ENCODE measurements at regions not wholly inside any gene's neighbourhood (a gene's known extent, or its start where the extent isn't known, plus 50 kb on each side); places are given as distances from the start of the nearest gene placed in this dataset.
"Not testable (repeated sequence)": the region's sequence is repeated elsewhere in the genome, so short reads cannot be mapped to it uniquely, and the experiment has no call there.

DNA sequence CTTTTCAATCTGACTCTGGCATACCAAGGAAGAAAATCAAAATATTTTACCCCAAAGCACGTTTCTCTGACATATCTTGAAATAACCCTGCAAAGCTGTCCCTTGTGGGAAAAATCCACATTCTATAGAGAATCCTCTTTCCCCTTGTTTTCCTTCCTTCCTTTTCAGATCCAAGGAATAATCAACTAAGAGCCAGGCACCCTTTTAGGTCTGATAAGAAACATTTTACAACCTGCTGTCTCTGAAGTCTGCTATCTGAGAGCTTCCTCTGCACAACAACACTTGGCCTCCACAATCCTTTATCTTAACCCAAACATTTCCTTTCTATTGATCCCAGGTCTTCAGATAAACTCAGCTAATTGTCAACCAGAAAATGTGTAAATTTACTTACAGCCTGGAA lies 224.1 kb upstream of the DGKB start:
- TF ChIP-seq EZH2phosphoT487 (IDR thresholded peaks at IDR 0.05; ENCODE audit: borderline replicate concordance, low read depth, low read length): not testable (repeated sequence)
- TF ChIP-seq, protein P1, sequence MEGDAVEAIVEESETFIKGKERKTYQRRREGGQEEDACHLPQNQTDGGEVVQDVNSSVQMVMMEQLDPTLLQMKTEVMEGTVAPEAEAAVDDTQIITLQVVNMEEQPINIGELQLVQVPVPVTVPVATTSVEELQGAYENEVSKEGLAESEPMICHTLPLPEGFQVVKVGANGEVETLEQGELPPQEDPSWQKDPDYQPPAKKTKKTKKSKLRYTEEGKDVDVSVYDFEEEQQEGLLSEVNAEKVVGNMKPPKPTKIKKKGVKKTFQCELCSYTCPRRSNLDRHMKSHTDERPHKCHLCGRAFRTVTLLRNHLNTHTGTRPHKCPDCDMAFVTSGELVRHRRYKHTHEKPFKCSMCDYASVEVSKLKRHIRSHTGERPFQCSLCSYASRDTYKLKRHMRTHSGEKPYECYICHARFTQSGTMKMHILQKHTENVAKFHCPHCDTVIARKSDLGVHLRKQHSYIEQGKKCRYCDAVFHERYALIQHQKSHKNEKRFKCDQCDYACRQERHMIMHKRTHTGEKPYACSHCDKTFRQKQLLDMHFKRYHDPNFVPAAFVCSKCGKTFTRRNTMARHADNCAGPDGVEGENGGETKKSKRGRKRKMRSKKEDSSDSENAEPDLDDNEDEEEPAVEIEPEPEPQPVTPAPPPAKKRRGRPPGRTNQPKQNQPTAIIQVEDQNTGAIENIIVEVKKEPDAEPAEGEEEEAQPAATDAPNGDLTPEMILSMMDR (conservative IDR thresholded peaks at IDR 0.05; ENCODE audit: low read length): not testable (repeated sequence)

All from OCI-LY7 (cell line).